ENCODE measurements at regions not wholly inside any gene's neighbourhood (a gene's known extent, or its start where the extent isn't known, plus 50 kb on each side); places are given as distances from the start of the nearest gene placed in this dataset.
"Not testable (repeated sequence)": the region's sequence is repeated elsewhere in the genome, so short reads cannot be mapped to it uniquely, and the experiment has no call there.

DNA sequence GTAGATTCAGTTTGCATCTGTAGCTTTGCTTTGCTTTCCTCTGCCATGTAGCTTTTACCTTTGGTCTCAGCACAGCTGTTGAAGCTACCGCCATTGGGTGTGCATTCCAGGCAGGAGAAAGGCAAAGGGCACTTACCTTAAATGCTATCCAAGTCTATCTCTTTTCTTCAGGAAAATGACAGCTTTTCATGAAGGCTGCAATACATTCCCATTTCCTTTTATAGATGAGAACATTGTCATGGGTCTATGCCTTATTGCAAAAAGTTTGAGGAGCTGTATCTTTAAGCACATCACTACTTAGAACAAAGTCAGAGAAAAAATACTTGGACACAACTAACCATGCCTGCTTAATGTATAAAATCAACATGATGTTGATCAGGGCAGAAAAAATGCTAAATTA, 266.8 kb downstream of the DOK5 start:
- H3K27me3 ChIP-seq (ENCODE audit: low read depth, low read length) = no peaks in the 10 kb centered on the region
- no peak overlapping the region for H3K27ac ChIP-seq (ENCODE audit: low read length)
- H3K4me3 ChIP-seq (ENCODE audit: low read depth in 1 of 2, low read length in 2 of 2) = no peak overlapping the region
- no peaks in the 10 kb centered on the region for H3K9me3 ChIP-seq (ENCODE audit: control insufficient read depth in 1 of 2, low read length in 2 of 2)
- no peaks in the 10 kb centered on the region for H3K36me3 ChIP-seq (ENCODE audit: control insufficient read depth in 1 of 2, insufficient read depth in 2 of 2, low read length in 2 of 2)
- no peaks in the 10 kb centered on the region for H3K4me1 ChIP-seq (ENCODE audit: control insufficient read depth in 1 of 2, insufficient read depth in 2 of 2, low read length in 2 of 2)

GRCh38 chr20:54736421-54736820, 261.0 kb downstream of the DOK5 start:
- H3K27ac ChIP-seq (ENCODE audit: low read length) = no peak overlapping the region
- H3K4me3 ChIP-seq (ENCODE audit: low read depth in 1 of 2, low read length in 2 of 2) = no peak overlapping the region
- H3K4me1 ChIP-seq (ENCODE audit: control insufficient read depth in 1 of 2, insufficient read depth in 2 of 2, low read length in 2 of 2) = no peaks in the 10 kb centered on the region

DNA sequence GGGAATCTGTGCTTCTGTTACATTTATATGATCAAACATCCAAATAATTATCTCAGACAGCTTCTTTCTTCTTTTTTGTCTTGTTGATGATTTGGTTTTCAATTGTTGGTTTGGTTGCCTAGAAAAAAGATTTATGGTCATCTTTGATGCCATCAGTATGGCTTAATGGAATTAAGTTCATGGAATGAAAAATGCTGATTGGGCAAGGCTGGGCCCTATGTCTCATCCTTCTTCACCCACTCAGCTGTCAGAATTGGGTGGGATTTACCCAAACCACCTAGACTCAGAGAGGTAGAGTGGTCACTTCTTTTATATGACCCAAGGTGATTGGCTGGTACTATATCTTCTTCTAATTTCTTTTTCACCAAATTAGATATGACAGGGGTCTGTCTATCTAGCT, 258.3 kb downstream of the DOK5 start:
- Histone ChIP-seq H3K9me3 (ENCODE audit: control insufficient read depth in 1 of 2, low read length in 2 of 2) (no peaks in the 10 kb centered on the region), H3K27ac (ENCODE audit: low read length) (no peak overlapping the region), H3K4me1 (ENCODE audit: control insufficient read depth in 1 of 2, insufficient read depth in 2 of 2, low read length in 2 of 2) (no peaks in the 10 kb centered on the region), H3K4me3 (ENCODE audit: low read depth in 1 of 2, low read length in 2 of 2) (no peak overlapping the region), H3K36me3 (ENCODE audit: control insufficient read depth in 1 of 2, insufficient read depth in 2 of 2, low read length in 2 of 2) (no peaks in the 10 kb centered on the region), H3K27me3 (ENCODE audit: low read depth, low read length) (no peaks in the 10 kb centered on the region)

More at GRCh38 chr20:54736421-54736820, 261.0 kb downstream of the DOK5 start:
- Histone ChIP-seq H3K36me3 (ENCODE audit: control insufficient read depth in 1 of 2, insufficient read depth in 2 of 2, low read length in 2 of 2) (no peaks in the 10 kb centered on the region), H3K9me3 (ENCODE audit: control insufficient read depth in 1 of 2, low read length in 2 of 2) (no peaks in the 10 kb centered on the region), H3K27me3 (ENCODE audit: low read depth, low read length) (no peaks in the 10 kb centered on the region)

DNA sequence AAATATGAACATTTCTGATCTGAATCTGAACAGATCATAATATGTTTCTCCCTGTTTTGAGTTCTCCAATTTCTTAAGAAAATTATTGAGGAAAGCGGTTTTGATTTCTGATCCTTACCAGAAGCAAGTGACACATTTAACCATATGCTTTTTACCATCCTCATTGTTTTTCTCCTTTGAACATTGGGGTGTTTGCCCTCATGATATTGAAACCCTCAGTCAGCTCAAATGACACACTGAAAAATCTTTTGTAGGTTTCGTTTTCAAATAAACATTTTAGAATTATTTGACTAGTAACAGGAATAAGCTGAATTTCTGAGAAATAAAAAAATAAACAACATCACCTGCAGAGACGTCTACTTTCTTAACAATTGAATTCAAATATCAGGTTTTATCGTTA, 252.1 kb downstream of the DOK5 start:
- H3K9me3 ChIP-seq (ENCODE audit: control insufficient read depth in 1 of 2, low read length in 2 of 2) = no peaks in the 10 kb centered on the region
- no peak overlapping the region for H3K27ac ChIP-seq (ENCODE audit: low read length)
- H3K27me3 ChIP-seq (ENCODE audit: low read depth, low read length) = no peaks in the 10 kb centered on the region
- H3K4me3 ChIP-seq (ENCODE audit: low read depth in 1 of 2, low read length in 2 of 2) = no peak overlapping the region
- H3K4me1 ChIP-seq (ENCODE audit: control insufficient read depth in 1 of 2, insufficient read depth in 2 of 2, low read length in 2 of 2) = no peaks in the 10 kb centered on the region
- no peaks in the 10 kb centered on the region for H3K36me3 ChIP-seq (ENCODE audit: control insufficient read depth in 1 of 2, insufficient read depth in 2 of 2, low read length in 2 of 2)

DNA sequence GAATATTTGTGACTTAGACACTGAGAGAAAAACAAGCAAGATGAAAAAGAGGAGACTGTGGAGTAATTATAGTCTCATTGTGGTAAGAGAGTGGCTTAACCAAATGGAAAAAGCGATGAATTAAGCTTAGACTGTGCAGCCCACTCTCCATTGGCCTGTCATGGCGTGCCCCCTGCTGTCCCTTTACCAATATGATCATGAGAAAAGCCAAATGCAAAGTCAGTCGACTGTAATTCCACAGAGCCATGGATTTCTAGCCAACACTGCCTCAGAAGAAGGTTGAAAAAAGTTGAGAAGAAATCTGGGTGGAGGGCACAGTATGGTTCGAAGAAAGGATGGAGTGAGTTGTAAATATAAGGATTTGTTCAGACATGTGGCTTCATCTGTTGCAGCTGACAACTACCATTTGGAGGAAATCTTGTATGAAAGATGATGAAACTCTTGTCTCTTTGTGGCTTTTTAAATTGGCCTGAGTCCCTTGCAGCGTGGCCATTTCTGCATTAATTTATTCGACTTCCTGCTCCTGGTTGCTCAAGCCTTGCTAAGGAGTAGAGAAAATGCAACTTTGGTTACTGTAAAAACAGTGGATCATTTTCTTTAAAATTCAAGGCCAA, 251.4 kb downstream of the DOK5 start:
- Histone ChIP-seq H3K4me3 (ENCODE audit: low read depth in 1 of 2, low read length in 2 of 2) (no peak overlapping the region), H3K4me1 (ENCODE audit: control insufficient read depth in 1 of 2, insufficient read depth in 2 of 2, low read length in 2 of 2) (no peaks in the 10 kb centered on the region), H3K36me3 (ENCODE audit: control insufficient read depth in 1 of 2, insufficient read depth in 2 of 2, low read length in 2 of 2) (no peaks in the 10 kb centered on the region), H3K9me3 (ENCODE audit: control insufficient read depth in 1 of 2, low read length in 2 of 2) (no peaks in the 10 kb centered on the region), H3K27ac (ENCODE audit: low read length) (no peak overlapping the region), H3K27me3 (ENCODE audit: low read depth, low read length) (no peaks in the 10 kb centered on the region)

DNA sequence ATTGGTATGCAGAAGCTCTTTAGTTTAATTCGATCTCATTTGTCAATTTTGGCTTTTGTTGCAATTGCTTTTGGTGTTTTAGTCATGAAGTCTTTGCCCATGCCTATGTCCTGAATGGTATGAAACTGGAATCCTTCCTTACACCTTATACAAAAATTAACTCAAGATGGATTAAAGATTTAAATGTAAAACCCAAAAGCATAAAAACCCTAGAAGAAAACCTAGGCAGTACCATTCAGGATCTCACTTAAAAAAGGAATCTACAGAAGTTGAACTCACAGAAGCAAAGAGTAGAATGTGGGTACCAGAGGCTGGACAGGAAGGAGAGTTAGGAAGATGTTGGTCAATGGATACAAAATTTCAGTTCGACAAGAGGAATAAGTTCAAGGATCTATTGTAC, 249.9 kb downstream of the DOK5 start:
- H3K4me1 ChIP-seq (ENCODE audit: control insufficient read depth in 1 of 2, insufficient read depth in 2 of 2, low read length in 2 of 2); H3K4me3 ChIP-seq (ENCODE audit: low read depth in 1 of 2, low read length in 2 of 2): not testable (repeated sequence)

GRCh38 chr20:54723723-54724122, 248.3 kb downstream of the DOK5 start:
- no peak overlapping the region for H3K4me3 ChIP-seq (ENCODE audit: low read depth in 1 of 2, low read length in 2 of 2)
- H3K4me1 ChIP-seq (ENCODE audit: control insufficient read depth in 1 of 2, insufficient read depth in 2 of 2, low read length in 2 of 2) = no peaks in the 10 kb centered on the region
- H3K27me3 ChIP-seq (ENCODE audit: low read depth, low read length) = no peaks in the 10 kb centered on the region
- no peak overlapping the region for H3K27ac ChIP-seq (ENCODE audit: low read length)
- no peaks in the 10 kb centered on the region for H3K36me3 ChIP-seq (ENCODE audit: control insufficient read depth in 1 of 2, insufficient read depth in 2 of 2, low read length in 2 of 2)
- H3K9me3 ChIP-seq (ENCODE audit: control insufficient read depth in 1 of 2, low read length in 2 of 2) = no peaks in the 10 kb centered on the region

More for the DNA sequence above, 249.9 kb downstream of the DOK5 start:
- H3K36me3 ChIP-seq (ENCODE audit: control insufficient read depth in 1 of 2, insufficient read depth in 2 of 2, low read length in 2 of 2); H3K27me3 ChIP-seq (ENCODE audit: low read depth, low read length); H3K9me3 ChIP-seq (ENCODE audit: control insufficient read depth in 1 of 2, low read length in 2 of 2); H3K27ac ChIP-seq (ENCODE audit: low read length): not testable (repeated sequence)

DNA sequence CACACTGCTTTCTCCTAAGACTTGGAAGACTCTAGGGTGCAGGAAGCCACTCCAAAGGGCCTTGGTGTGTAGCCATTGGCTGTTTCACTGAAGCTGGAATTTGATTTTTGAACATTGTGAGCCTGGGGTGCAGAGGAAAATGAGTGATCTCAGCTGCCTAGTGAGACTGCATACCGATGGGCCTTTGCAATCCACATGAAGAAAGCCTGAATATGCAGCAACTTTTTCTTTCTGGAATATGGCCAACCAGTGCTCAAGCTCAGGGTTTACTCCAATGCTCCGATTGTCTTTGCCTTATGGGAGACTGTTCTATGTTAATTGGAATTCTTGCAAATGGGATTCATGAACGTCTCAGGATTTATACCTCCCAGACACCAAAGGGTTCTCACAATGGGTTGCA, 242.6 kb downstream of the DOK5 start:
- Histone ChIP-seq H3K9me3 (ENCODE audit: control insufficient read depth in 1 of 2, low read length in 2 of 2) (no peaks in the 10 kb centered on the region), H3K4me3 (ENCODE audit: low read depth in 1 of 2, low read length in 2 of 2) (no peak overlapping the region), H3K4me1 (ENCODE audit: control insufficient read depth in 1 of 2, insufficient read depth in 2 of 2, low read length in 2 of 2) (no peaks in the 10 kb centered on the region), H3K27me3 (ENCODE audit: low read depth, low read length) (no peaks in the 10 kb centered on the region), H3K27ac (ENCODE audit: low read length) (no peak overlapping the region), H3K36me3 (ENCODE audit: control insufficient read depth in 1 of 2, insufficient read depth in 2 of 2, low read length in 2 of 2) (no peaks in the 10 kb centered on the region)

DNA sequence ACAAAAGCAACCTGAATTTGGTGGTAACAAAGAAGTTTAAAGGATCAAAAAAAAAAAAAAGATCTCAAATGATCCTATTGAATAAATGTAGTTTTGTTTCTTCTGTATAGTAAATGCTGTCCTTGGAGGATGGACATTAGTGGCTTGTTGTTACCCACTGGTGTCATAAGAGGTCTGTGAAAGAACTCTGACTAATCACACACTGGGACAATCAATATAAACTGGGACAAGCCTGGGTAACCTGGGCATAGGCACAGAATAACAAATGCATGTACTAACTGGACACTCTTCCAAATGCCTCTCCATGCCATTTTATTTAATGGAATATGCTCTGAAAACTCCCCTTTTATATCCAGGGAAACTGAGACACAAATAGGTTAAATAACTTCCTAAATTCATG, 241.4 kb downstream of the DOK5 start:
- Histone ChIP-seq H3K27me3 (ENCODE audit: low read depth, low read length) (no peaks in the 10 kb centered on the region), H3K4me1 (ENCODE audit: control insufficient read depth in 1 of 2, insufficient read depth in 2 of 2, low read length in 2 of 2) (no peaks in the 10 kb centered on the region), H3K27ac (ENCODE audit: low read length) (no peak overlapping the region), H3K9me3 (ENCODE audit: control insufficient read depth in 1 of 2, low read length in 2 of 2) (no peaks in the 10 kb centered on the region), H3K36me3 (ENCODE audit: control insufficient read depth in 1 of 2, insufficient read depth in 2 of 2, low read length in 2 of 2) (no peaks in the 10 kb centered on the region), H3K4me3 (ENCODE audit: low read depth in 1 of 2, low read length in 2 of 2) (no peak overlapping the region)

DNA sequence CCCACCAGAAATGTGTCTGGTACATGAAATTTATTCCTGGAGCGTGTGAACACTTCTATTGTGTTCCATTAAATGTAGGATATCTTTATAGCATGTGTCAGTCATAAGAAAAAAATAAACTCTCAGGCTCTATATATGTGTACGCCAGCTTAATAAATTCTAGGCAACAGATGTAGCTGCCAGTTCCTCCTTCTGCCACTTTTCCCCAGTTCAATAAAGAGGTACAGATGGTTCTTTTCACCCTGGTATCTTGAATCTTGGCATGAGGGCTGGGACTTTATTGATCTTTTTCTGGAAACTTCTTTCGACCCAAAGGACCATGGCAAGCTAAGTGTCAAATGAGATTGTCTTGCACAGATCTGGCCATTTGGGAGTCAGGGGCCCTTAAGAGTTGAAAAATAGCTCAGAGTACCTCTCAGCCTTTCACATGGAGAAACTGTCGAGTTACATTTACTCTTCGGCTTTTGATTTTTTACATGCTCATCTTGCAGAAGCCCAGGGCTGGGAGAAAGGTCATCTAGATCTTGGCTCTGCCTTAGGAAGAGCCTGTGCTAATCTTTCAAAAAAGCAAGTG, 240.9 kb downstream of the DOK5 start:
- Histone ChIP-seq H3K27me3 (ENCODE audit: low read depth, low read length) (no peaks in the 10 kb centered on the region), H3K4me3 (ENCODE audit: low read depth in 1 of 2, low read length in 2 of 2) (no peak overlapping the region), H3K4me1 (ENCODE audit: control insufficient read depth in 1 of 2, insufficient read depth in 2 of 2, low read length in 2 of 2) (no peaks in the 10 kb centered on the region), H3K9me3 (ENCODE audit: control insufficient read depth in 1 of 2, low read length in 2 of 2) (no peaks in the 10 kb centered on the region), H3K27ac (ENCODE audit: low read length) (no peak overlapping the region), H3K36me3 (ENCODE audit: control insufficient read depth in 1 of 2, insufficient read depth in 2 of 2, low read length in 2 of 2) (no peaks in the 10 kb centered on the region)

DNA sequence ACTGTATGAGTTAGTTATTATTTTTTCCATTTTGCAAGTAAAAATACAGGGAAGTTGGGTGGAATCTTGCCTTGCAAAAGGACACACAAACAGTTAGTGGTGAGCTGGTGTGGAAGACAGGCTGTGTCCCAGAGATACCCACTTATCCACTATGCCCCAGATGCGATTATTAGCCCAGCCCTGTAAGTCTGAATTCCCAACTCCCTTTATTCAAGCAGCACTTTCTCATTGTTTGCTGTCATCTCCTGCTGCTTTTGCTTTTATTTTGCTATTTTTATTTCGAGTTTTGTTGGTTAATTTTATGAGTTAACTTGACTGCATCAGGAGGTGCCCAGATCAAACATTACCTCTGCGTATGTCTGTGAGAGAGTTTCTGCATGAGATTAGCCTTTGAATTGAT, 239.4 kb downstream of the DOK5 start:
- Histone ChIP-seq H3K27ac (ENCODE audit: low read length) (no peak overlapping the region), H3K4me1 (ENCODE audit: control insufficient read depth in 1 of 2, insufficient read depth in 2 of 2, low read length in 2 of 2) (no peaks in the 10 kb centered on the region), H3K36me3 (ENCODE audit: control insufficient read depth in 1 of 2, insufficient read depth in 2 of 2, low read length in 2 of 2) (no peaks in the 10 kb centered on the region), H3K9me3 (ENCODE audit: control insufficient read depth in 1 of 2, low read length in 2 of 2) (no peaks in the 10 kb centered on the region), H3K27me3 (ENCODE audit: low read depth, low read length) (no peaks in the 10 kb centered on the region), H3K4me3 (ENCODE audit: low read depth in 1 of 2, low read length in 2 of 2) (no peak overlapping the region)

DNA sequence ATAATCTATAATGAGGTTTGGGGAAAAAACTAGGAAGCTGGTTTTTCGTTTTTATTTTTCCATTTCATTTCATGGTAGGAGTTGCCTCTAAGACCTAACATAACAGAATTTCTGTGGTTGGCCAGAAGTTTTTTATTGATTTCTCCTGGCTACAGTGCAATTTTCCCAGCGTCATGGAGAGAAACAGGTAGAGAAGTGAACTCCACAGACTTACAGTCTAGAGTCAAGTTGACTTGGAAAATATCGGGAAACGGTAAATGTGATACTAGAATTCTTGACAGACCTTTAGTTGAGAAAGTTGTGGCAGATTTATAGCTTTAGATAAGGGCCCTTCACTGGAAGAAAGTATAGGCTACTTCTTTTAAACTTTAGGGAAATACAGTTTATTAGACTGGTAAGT, 238.3 kb downstream of the DOK5 start:
- Histone ChIP-seq H3K9me3 (ENCODE audit: control insufficient read depth in 1 of 2, low read length in 2 of 2) (no peaks in the 10 kb centered on the region), H3K4me3 (ENCODE audit: low read depth in 1 of 2, low read length in 2 of 2) (no peak overlapping the region), H3K27ac (ENCODE audit: low read length) (no peak overlapping the region), H3K4me1 (ENCODE audit: control insufficient read depth in 1 of 2, insufficient read depth in 2 of 2, low read length in 2 of 2) (no peaks in the 10 kb centered on the region), H3K36me3 (ENCODE audit: control insufficient read depth in 1 of 2, insufficient read depth in 2 of 2, low read length in 2 of 2) (no peaks in the 10 kb centered on the region), H3K27me3 (ENCODE audit: low read depth, low read length) (no peaks in the 10 kb centered on the region)
